Hepatocyte (in vitro differentiated cells): ENCODE measurements at regions not wholly inside any gene's neighbourhood (a gene's known extent, or its start where the extent isn't known, plus 50 kb on each side); places are given as distances from the start of the nearest gene placed in this dataset.

Experiments
- EZH2 ChIP-seq: fragments of 200-600 bp; sonication (generic); IDR thresholded peaks from 2 replicates; pipeline ENCODE4 v1.6.1; 2016; ENCODE audit warnings: antibody characterized with exemption, mild to moderate bottlenecking, borderline replicate concordance
- TF ChIP-seq, protein P1 (sequence below): fragments of 200-600 bp; sonication (generic); IDR thresholded peaks from 2 replicates; pipeline ENCODE4 v1.5.1; 2016; ENCODE audit warnings: antibody characterized with exemption, mild to moderate bottlenecking; ENCODE audit not compliant: poor library complexity

DNA sequence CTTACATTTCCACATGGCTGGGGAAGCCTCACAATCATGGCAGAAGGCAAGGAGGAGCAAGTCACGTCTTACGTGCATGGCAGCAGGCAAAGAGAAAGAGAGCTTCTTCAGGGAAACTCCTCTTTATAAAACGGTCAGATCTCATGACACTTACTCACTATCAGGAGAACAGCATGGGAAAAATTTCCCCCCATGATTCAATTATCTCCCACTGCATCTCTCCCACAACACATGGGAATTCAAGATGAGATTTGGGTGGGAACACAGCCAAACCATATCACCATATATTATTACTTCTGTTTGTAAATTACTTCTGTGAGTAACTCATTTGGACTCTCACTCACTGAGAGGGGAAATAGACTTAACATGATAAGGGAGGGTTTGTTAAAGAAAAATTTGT, 1496.8 kb upstream of the TMEM132C start:
- TF ChIP-seq, protein P1, sequence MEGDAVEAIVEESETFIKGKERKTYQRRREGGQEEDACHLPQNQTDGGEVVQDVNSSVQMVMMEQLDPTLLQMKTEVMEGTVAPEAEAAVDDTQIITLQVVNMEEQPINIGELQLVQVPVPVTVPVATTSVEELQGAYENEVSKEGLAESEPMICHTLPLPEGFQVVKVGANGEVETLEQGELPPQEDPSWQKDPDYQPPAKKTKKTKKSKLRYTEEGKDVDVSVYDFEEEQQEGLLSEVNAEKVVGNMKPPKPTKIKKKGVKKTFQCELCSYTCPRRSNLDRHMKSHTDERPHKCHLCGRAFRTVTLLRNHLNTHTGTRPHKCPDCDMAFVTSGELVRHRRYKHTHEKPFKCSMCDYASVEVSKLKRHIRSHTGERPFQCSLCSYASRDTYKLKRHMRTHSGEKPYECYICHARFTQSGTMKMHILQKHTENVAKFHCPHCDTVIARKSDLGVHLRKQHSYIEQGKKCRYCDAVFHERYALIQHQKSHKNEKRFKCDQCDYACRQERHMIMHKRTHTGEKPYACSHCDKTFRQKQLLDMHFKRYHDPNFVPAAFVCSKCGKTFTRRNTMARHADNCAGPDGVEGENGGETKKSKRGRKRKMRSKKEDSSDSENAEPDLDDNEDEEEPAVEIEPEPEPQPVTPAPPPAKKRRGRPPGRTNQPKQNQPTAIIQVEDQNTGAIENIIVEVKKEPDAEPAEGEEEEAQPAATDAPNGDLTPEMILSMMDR: no peak
- no peak for TF ChIP-seq EZH2
